Peyer's patch (tissue), 4 donors: ENCODE measurements at regions not wholly inside any gene's neighbourhood (a gene's known extent, or its start where the extent isn't known, plus 50 kb on each side); places are given as distances from the start of the nearest gene placed in this dataset.

Experiments used
- CTCF ChIP-seq, 6 experiments: fragments of 450-650 bp in 4 of 6; fragments of 200-600 bp in 2 of 6; sonication (generic) in 1 of 6; IDR thresholded peaks; one replicate each; pipeline ENCODE4 v1.5.1; 2017 to 2019; ENCODE audit warnings: antibody characterized with exemption in 6 of 6, mild to moderate bottlenecking in 3 of 6, moderate library complexity in 1 of 6
- POLR2A ChIP-seq, 2 donors: fragments of 450-650 bp; IDR thresholded peaks; one replicate each; pipeline ENCODE4 v1.5.1; 2017; ENCODE audit warnings: antibody characterized with exemption in 2 of 2, mild to moderate bottlenecking in 2 of 2, moderate library complexity in 2 of 2

- TF ChIP-seq CTCF (IDR thresholded peaks at IDR 0.05) (no peak), POLR2A (IDR thresholded peaks at IDR 0.05) (no peak)
These were observed 1068.9 kb downstream of the TYW1 start for GRCh38 chr7:68065581-68065980.
